A549 (cell line): ENCODE measurements at regions not wholly inside any gene's neighbourhood (a gene's known extent, or its start where the extent isn't known, plus 50 kb on each side); places are given as distances from the start of the nearest gene placed in this dataset.

Experiments
- ATAC-seq, 2 experiments: fragments of 200-7000 bp in 1 of 2; fragments of >200 bp in 1 of 2; cut with Nextera tagmentation in 1 of 2; cut with Tn5 transposase in 1 of 2; 3 replicates each; pipeline versions ENCODE4 v1.8.0 to v1.9.1; 2018 to 2020; ENCODE audit warnings: mild to moderate bottlenecking in 1 of 2, moderate library complexity in 1 of 2
- CTCF ChIA-PET: fragments of 300-600 bp; sonication (Branson Sonifier 250); formaldehyde crosslinking; extraction: SDS; loops from one replicate; lab custom pipeline; 2021; ENCODE audit warnings: antibody characterized with exemption, inconsistent platforms; lab: Yijun Ruan, JAX
- POLR2A ChIA-PET: fragments of 350-600 bp; formaldehyde crosslinking; extraction: SDS; loops from one replicate; lab custom pipeline; 2021; ENCODE audit warnings: antibody characterized with exemption, inconsistent platforms; lab: Yijun Ruan, JAX
- DNase-seq, 2 experiments: peaks; one replicate each; pipeline versions ENCODE4 v3.0.0 to v3.0.0-alpha.2; 2011 to 2016; ENCODE audit warnings: low read depth in 1 of 2, low spot score in 1 of 2
- FAIRE-seq: peaks from 2 replicates; lab custom pipeline; 2011; peaks lifted over from hg19 to GRCh38; lab: Jason Lieb, UNC
- H3K27ac ChIP-seq, 2 experiments: fragments of >200 bp; sonication (Bioruptor Twin); formaldehyde crosslinking; 3 replicates each; pipeline ENCODE4 v1.5.1; 2016 to 2017
- H3K4me1 ChIP-seq: fragments of >200 bp; sonication (Bioruptor Twin); formaldehyde crosslinking; 3 replicates; pipeline ENCODE4 v1.6.1; 2016
- H3K4me2 ChIP-seq: fragments of >200 bp; sonication (Bioruptor Twin); formaldehyde crosslinking; 3 replicates; pipeline ENCODE4 v1.6.1; 2016
- H3K4me3 ChIP-seq: fragments of >200 bp; sonication (Bioruptor Twin); formaldehyde crosslinking; 3 replicates; pipeline ENCODE4 v1.5.1; 2016
- H3K9me3 ChIP-seq: fragments of >200 bp; sonication (Bioruptor Twin); formaldehyde crosslinking; 3 replicates; pipeline ENCODE4 v1.6.1; 2016
- CHD2 ChIP-seq: fragments of 150-350 bp; IDR thresholded peaks from 2 replicates; pipeline ENCODE4 v1.6.1; 2014; ENCODE audit warnings: low read length; ENCODE audit not compliant: partially characterized antibody
- E2F6 ChIP-seq: IDR thresholded peaks from 2 replicates; pipeline ENCODE4 v1.6.1; 2012; ENCODE audit warnings: low read depth, borderline replicate concordance
- EHF ChIP-seq: fragments of 250-450 bp; sonication (Bioruptor Pico); IDR thresholded peaks from 2 replicates; pipeline ENCODE4 v1.5.0; 2020; ENCODE audit warnings: mild to moderate bottlenecking
- EHMT2 ChIP-seq: fragments of 200-600 bp; sonication (generic); IDR thresholded peaks from 2 replicates; pipeline ENCODE4 v1.6.1; 2016; ENCODE audit warnings: antibody characterized with exemption, low read depth, mild to moderate bottlenecking, moderate library complexity
- ELK1 ChIP-seq: fragments of 150-350 bp; IDR thresholded peaks from 2 replicates; pipeline ENCODE4 v1.6.1; 2014; ENCODE audit warnings: low read depth, mild to moderate bottlenecking, low read length
- EP300 ChIP-seq, 2 experiments: fragments of >200 bp; sonication (Bioruptor Twin); formaldehyde crosslinking; IDR thresholded peaks; 2 replicates in 1 of 2; 3 replicates in 1 of 2; pipeline ENCODE4 v1.6.1; 2016 to 2017
- FOSB ChIP-seq: fragments of 250-450 bp; sonication (Bioruptor Pico); IDR thresholded peaks from 2 replicates; pipeline ENCODE4 v1.5.0; 2020; ENCODE audit warnings: mild to moderate bottlenecking, moderate library complexity
- GATA3 ChIP-seq: IDR thresholded peaks from 2 replicates; pipeline ENCODE4 v1.6.1; 2012; ENCODE audit warnings: borderline replicate concordance
- HOXB13 ChIP-seq: fragments of 250-450 bp; sonication (Bioruptor Pico); IDR thresholded peaks from 2 replicates; pipeline ENCODE4 v1.5.0; 2020; ENCODE audit warnings: low read depth, mild to moderate bottlenecking, moderate library complexity
- HOXB5 ChIP-seq: fragments of 250-450 bp; sonication (Bioruptor Pico); IDR thresholded peaks from 2 replicates; pipeline ENCODE4 v1.5.0; 2020; ENCODE audit warnings: mild to moderate bottlenecking, moderate library complexity
- JUN ChIP-seq, 2 experiments: fragments of >200 bp; sonication (Bioruptor Twin); formaldehyde crosslinking; IDR thresholded peaks; 2 replicates in 1 of 2; 3 replicates in 1 of 2; pipeline ENCODE4 v1.6.1; 2016 to 2017
- KDM5A ChIP-seq: fragments of 200-600 bp; sonication (generic); IDR thresholded peaks from 2 replicates; pipeline ENCODE4 v1.6.1; 2016; ENCODE audit warnings: antibody characterized with exemption, mild to moderate bottlenecking
- MAFK ChIP-seq: fragments of 450-650 bp; IDR thresholded peaks from 2 replicates; pipeline ENCODE4 v1.6.1; 2014; ENCODE audit not compliant: partially characterized antibody
- MAX ChIP-seq: IDR thresholded peaks from 2 replicates; pipeline ENCODE4 v1.6.1; 2012
- NFE2L2 ChIP-seq: fragments of 150-350 bp; conservative IDR thresholded peaks from 2 replicates; pipeline ENCODE4 v1.6.1; 2014; ENCODE audit warnings: low read length
- POLR2A ChIP-seq: IDR thresholded peaks from 2 replicates; pipeline ENCODE4 v1.6.1; 2012; ENCODE audit warnings: mild to moderate bottlenecking, low read length
- POLR2AphosphoS2 ChIP-seq: conservative IDR thresholded peaks from 2 replicates; pipeline ENCODE4 v1.6.1; 2012; ENCODE audit warnings: low read length, improper control_type of control experiment, inconsistent platforms
- RAD21 ChIP-seq, 2 experiments: fragments of >200 bp in 1 of 2; sonication (Bioruptor Twin) in 1 of 2; formaldehyde crosslinking in 1 of 2; IDR thresholded peaks in 1 of 2; conservative IDR thresholded peaks in 1 of 2; 2 replicates in 1 of 2; 3 replicates in 1 of 2; pipeline ENCODE4 v1.6.1; 2012 to 2018; ENCODE audit warnings: inconsistent platforms in 1 of 2
- RCOR1 ChIP-seq: fragments of 150-350 bp; IDR thresholded peaks from 2 replicates; pipeline ENCODE4 v1.6.1; 2014; ENCODE audit warnings: antibody characterized with exemption, low read length, low read depth
- RNF2 ChIP-seq: fragments of 200-600 bp; sonication (generic); IDR thresholded peaks from 2 replicates; pipeline ENCODE4 v1.6.1; 2016; ENCODE audit warnings: low read depth, mild to moderate bottlenecking, antibody characterized with exemption, moderate library complexity, borderline replicate concordance
- SMC3 ChIP-seq: fragments of >200 bp; sonication (Bioruptor Twin); formaldehyde crosslinking; IDR thresholded peaks from 3 replicates; pipeline ENCODE4 v1.6.1; 2018; ENCODE audit warnings: inconsistent platforms
- SREBF2 ChIP-seq: fragments of 450-650 bp; IDR thresholded peaks from 2 replicates; pipeline ENCODE4 v1.6.1; 2014; ENCODE audit warnings: mild to moderate bottlenecking, moderate library complexity
- TFCP2L1 ChIP-seq: fragments of 250-450 bp; sonication (Bioruptor Pico); IDR thresholded peaks from 2 replicates; pipeline ENCODE4 v1.5.0; 2021; ENCODE audit warnings: mild to moderate bottlenecking
- ZFP36 ChIP-seq: fragments of 450-650 bp; IDR thresholded peaks from 2 replicates; pipeline ENCODE4 v1.6.1; 2014; ENCODE audit warnings: borderline replicate concordance; ENCODE audit not compliant: partially characterized antibody
- ZNF302 ChIP-seq: fragments of 250-450 bp; sonication (Bioruptor Pico); IDR thresholded peaks from 2 replicates; pipeline ENCODE4 v1.9.0; 2021; ENCODE audit warnings: inconsistent platforms, mild to moderate bottlenecking, moderate library complexity
- WGBS: methylation state at CpG from one replicate; pipeline ENCODE4 v1.1.6; 2017; ENCODE audit errors: missing lambda C conversion rate; 5-methylcytosine and 5-hydroxymethylcytosine counted together
- TF ChIP-seq, protein P1 (sequence below): fragments of 450-650 bp; IDR thresholded peaks from 2 replicates; pipeline ENCODE4 v1.6.1; 2014; ENCODE audit warnings: antibody characterized with exemption
- TF ChIP-seq, protein P2 (sequence below): fragments of >200 bp; sonication (Bioruptor Twin); formaldehyde crosslinking; IDR thresholded peaks from 2 replicates; pipeline ENCODE4 v1.6.1; 2016
- TF ChIP-seq, protein P3 (sequence below): fragments of 250-450 bp; sonication (Bioruptor Pico); IDR thresholded peaks from 2 replicates; pipeline ENCODE4 v1.5.0; 2020; ENCODE audit warnings: low read depth, mild to moderate bottlenecking, moderate library complexity

- CTCF ChIA-PET: no interaction called here
- Histone ChIP-seq H3K4me2 (no peak overlapping the region), H3K4me3 (no peak overlapping the region), H3K27ac (no peak overlapping the region), H3K9me3 (no peaks in the 10 kb centered on the region), H3K4me1 (no peaks in the 10 kb centered on the region)
- FAIRE-seq (no peak), ATAC-seq (no peak), DNase-seq (no peak)
- TF ChIP-seq, protein P1, sequence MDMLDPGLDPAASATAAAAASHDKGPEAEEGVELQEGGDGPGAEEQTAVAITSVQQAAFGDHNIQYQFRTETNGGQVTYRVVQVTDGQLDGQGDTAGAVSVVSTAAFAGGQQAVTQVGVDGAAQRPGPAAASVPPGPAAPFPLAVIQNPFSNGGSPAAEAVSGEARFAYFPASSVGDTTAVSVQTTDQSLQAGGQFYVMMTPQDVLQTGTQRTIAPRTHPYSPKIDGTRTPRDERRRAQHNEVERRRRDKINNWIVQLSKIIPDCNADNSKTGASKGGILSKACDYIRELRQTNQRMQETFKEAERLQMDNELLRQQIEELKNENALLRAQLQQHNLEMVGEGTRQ: no peak
- TF ChIP-seq NFE2L2 (no peak), SMC3 (no peak), EHF (no peak), HOXB5 (CRISPR knock-in tag) (no peak), ZNF302 (CRISPR knock-in tag) (no peak), SREBF2 (no peak), EP300 (IDR thresholded peaks at IDR 0.05) (no peak), RAD21 (conservative IDR thresholded peaks at IDR 0.05 in 1 of 2, IDR thresholded peaks at IDR 0.05 in 1 of 2) (no peak), RCOR1 (no peak), TFCP2L1 (CRISPR knock-in tag) (no peak), MAFK (no peak), MAX (no peak), ELK1 (no peak), ZFP36 (no peak)
- 4% methylated on average over 4 of the region's 4 CpGs for whole genome bisulfite sequencing
- POLR2A ChIA-PET: no interaction called here
These were observed 372.1 kb downstream of the LIG4 start for GRCh38 chr13:107843281-107843680.

DNA sequence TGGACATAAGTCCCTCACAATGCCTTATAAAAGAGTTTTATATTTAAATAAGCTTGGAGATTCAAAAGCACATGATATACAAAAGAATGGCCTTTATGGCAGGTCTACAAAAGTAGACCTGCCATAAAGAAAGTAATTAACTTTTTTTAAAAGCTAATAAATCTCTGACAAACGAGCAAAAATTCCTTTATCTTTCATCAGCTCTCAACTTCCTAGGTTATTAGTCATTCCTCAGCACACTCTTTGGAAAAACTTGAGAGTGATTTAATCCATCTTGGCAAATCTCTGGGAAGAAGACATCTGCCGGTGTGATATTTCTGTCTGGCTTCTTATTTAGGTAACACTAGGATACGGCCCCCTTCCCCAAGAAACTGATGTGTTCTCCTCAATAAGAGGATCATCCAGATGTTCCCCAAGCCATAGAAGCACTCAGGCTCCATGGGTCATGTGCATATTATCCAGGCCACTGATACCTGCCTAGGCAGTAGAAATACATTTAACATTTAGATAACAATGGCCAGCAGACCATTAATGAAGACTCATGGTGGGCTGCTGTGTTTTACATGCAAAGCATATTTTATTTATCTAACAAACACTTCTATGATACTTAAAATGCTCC is 372.7 kb downstream of the LIG4 start:
- H3K4me2 ChIP-seq: no peak overlapping the region
- H3K27ac ChIP-seq: no peak overlapping the region
- ATAC-seq (no peak), FAIRE-seq (no peak), DNase-seq (no peak)
- POLR2A ChIA-PET: no interaction called here
- no peaks in the 10 kb centered on the region for H3K4me1 ChIP-seq
- no peak overlapping the region for H3K4me3 ChIP-seq
- H3K9me3 ChIP-seq: no peaks in the 10 kb centered on the region
- no peak for TF ChIP-seq SMC3
- TF ChIP-seq, protein P2, sequence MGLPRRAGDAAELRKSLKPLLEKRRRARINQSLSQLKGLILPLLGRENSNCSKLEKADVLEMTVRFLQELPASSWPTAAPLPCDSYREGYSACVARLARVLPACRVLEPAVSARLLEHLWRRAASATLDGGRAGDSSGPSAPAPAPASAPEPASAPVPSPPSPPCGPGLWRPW: no peak
- no peak for TF ChIP-seq ZFP36
- TF ChIP-seq POLR2A: no peak
- TF ChIP-seq GATA3: no peak
- TF ChIP-seq ELK1: no peak
- TF ChIP-seq ZNF302 (CRISPR knock-in tag): no peak
- CTCF ChIA-PET: no interaction called here
- WGBS: 9% methylated on average over 3 of the region's 3 CpGs

DNA sequence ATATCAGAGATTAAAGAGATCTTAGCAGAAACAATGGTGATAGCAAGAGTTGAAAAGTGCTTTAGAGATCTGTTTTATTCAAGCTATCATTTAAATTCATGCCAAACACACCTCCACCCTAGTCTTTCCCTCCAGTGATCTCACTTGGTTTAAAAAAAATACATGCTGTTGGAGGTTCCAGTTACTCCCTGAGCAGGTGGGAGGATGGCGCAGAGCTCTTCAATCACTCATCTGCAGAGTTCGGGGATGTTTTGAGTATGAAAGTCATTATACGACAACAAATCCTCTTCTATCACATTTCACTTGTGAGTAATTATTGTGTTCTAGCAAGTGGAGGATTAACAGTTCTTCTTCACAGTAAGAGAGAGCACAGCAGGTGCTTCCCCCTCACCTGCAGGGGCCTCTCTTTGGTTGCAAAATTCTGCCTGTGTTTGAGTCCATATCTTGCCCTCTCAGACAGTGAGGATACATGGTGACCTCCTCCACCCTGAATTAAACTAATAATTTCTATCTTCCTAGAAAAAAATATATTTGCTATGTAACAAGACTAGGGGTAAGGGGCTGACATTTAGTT is 376.7 kb downstream of the LIG4 start:
- ATAC-seq (no peak), DNase-seq (no peak), FAIRE-seq (no peak)
- Histone ChIP-seq H3K4me2 (no peak overlapping the region), H3K4me1 (no peaks in the 10 kb centered on the region), H3K9me3 (no peaks in the 10 kb centered on the region), H3K27ac (no peak overlapping the region), H3K4me3 (no peak overlapping the region)
- ChIA-PET POLR2A (no interaction called here), CTCF (no interaction called here)
- 25% methylated on average over 3 of the region's 3 CpGs for WGBS
- no peak for TF ChIP-seq EHMT2
- TF ChIP-seq ELK1: no peak
- no peak for TF ChIP-seq RNF2
- TF ChIP-seq NFE2L2: no peak
- TF ChIP-seq, protein P3, sequence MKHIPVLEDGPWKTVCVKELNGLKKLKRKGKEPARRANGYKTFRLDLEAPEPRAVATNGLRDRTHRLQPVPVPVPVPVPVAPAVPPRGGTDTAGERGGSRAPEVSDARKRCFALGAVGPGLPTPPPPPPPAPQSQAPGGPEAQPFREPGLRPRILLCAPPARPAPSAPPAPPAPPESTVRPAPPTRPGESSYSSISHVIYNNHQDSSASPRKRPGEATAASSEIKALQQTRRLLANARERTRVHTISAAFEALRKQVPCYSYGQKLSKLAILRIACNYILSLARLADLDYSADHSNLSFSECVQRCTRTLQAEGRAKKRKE (CRISPR knock-in tag): no peak
- no peak for TF ChIP-seq FOSB
- no peak for TF ChIP-seq POLR2AphosphoS2
- TF ChIP-seq RCOR1: no peak
- TF ChIP-seq KDM5A: no peak
- no peak for TF ChIP-seq ZFP36
- TF ChIP-seq HOXB13: no peak
- TF ChIP-seq JUN (IDR thresholded peaks at IDR 0.05): no peak
- TF ChIP-seq GATA3: no peak
- no peak for TF ChIP-seq CHD2
- TF ChIP-seq E2F6: no peak
